ENCODE measurements at regions not wholly inside any gene's neighbourhood (a gene's known extent, or its start where the extent isn't known, plus 50 kb on each side); places are given as distances from the start of the nearest gene placed in this dataset.

- H3K4me3 ChIP-seq (ENCODE audit: low read depth, poor library complexity, severe bottlenecking): no peak overlapping the region
- no peak for DNase-seq (ENCODE audit: low spot score in 2 of 2)
- no peak for TF ChIP-seq POLR2A (IDR thresholded peaks at IDR 0.05)
- no peak for TF ChIP-seq CTCF (IDR thresholded peaks at IDR 0.05)
- WGBS, 2 donors: 81 to 90% methylated on average over 7 of the region's 7 CpGs
- intact Hi-C loops (cut with DNase I; ENCODE audit: low total_unique reads): no loop called here
These were observed 411.8 kb upstream of the MIS18BP1 start for GRCh38 chr14:45664668-45665356.

- intact Hi-C loops (cut with DNase I; ENCODE audit: low total_unique reads): no loop called here
- 46 to 56% methylated on average over 4 of the region's 4 CpGs for WGBS, 2 donors
- H3K4me3 ChIP-seq (ENCODE audit: low read depth, poor library complexity, severe bottlenecking): no peak overlapping the region
- DNase-seq (ENCODE audit: low spot score in 2 of 2): no peak
- TF ChIP-seq CTCF (IDR thresholded peaks at IDR 0.05) (no peak), POLR2A (IDR thresholded peaks at IDR 0.05) (no peak)
These were observed 405.9 kb upstream of the MIS18BP1 start for GRCh38 chr14:45658917-45659299.

- no peak for TF ChIP-seq POLR2A (IDR thresholded peaks at IDR 0.05)
- 65 to 77% methylated on average over 3 of the region's 3 CpGs for WGBS, 2 donors
- intact Hi-C loops (cut with DNase I; ENCODE audit: low total_unique reads): no loop called here
- no peak overlapping the region for H3K4me3 ChIP-seq (ENCODE audit: low read depth, poor library complexity, severe bottlenecking)
- DNase-seq (ENCODE audit: low spot score in 2 of 2): no peak
These were observed 405.4 kb upstream of the MIS18BP1 start for GRCh38 chr14:45658226-45658916.

- WGBS, 2 donors: 74 to 81% methylated on average over 2 of the region's 2 CpGs
- no peak for TF ChIP-seq CTCF (IDR thresholded peaks at IDR 0.05)
- DNase-seq (ENCODE audit: low spot score in 2 of 2): no peak
- H3K4me3 ChIP-seq (ENCODE audit: low read depth, poor library complexity, severe bottlenecking): no peak overlapping the region
- intact Hi-C loops (cut with DNase I; ENCODE audit: low total_unique reads): no loop called here
These were observed 398.9 kb upstream of the MIS18BP1 start for GRCh38 chr14:45651890-45652289.

- 85 to 88% methylated on average over 3 of the region's 3 CpGs for WGBS, 2 donors
- no peak for DNase-seq (ENCODE audit: low spot score in 2 of 2)
- TF ChIP-seq POLR2A (IDR thresholded peaks at IDR 0.05) (no peak), CTCF (IDR thresholded peaks at IDR 0.05) (no peak)
- no peak overlapping the region for H3K4me3 ChIP-seq (ENCODE audit: low read depth, poor library complexity, severe bottlenecking)
- intact Hi-C loops (cut with DNase I; ENCODE audit: low total_unique reads): no loop called here
These were observed 397.8 kb upstream of the MIS18BP1 start for GRCh38 chr14:45650754-45651153.

GRCh38 chr14:45649051-45649450 is 396.0 kb upstream of the MIS18BP1 start:
- no peak for TF ChIP-seq POLR2A (IDR thresholded peaks at IDR 0.05)
- no peak for TF ChIP-seq CTCF (IDR thresholded peaks at IDR 0.05)
- 88 to 89% methylated on average over 4 of the region's 4 CpGs for WGBS, 2 donors
- DNase-seq (ENCODE audit: low spot score in 2 of 2): no peak
- intact Hi-C loops (cut with DNase I; ENCODE audit: low total_unique reads): no loop called here
- H3K4me3 ChIP-seq (ENCODE audit: low read depth, poor library complexity, severe bottlenecking): no peak overlapping the region
